NCI-H2029 (cell line): ENCODE measurements at regions not wholly inside any gene's neighbourhood (a gene's known extent, or its start where the extent isn't known, plus 50 kb on each side); places are given as distances from the start of the nearest gene placed in this dataset.

Source experiments
- DNase-seq: peaks from one replicate; lab custom pipeline; 2025; lab: John Stamatoyannopoulos, UW

DNA sequence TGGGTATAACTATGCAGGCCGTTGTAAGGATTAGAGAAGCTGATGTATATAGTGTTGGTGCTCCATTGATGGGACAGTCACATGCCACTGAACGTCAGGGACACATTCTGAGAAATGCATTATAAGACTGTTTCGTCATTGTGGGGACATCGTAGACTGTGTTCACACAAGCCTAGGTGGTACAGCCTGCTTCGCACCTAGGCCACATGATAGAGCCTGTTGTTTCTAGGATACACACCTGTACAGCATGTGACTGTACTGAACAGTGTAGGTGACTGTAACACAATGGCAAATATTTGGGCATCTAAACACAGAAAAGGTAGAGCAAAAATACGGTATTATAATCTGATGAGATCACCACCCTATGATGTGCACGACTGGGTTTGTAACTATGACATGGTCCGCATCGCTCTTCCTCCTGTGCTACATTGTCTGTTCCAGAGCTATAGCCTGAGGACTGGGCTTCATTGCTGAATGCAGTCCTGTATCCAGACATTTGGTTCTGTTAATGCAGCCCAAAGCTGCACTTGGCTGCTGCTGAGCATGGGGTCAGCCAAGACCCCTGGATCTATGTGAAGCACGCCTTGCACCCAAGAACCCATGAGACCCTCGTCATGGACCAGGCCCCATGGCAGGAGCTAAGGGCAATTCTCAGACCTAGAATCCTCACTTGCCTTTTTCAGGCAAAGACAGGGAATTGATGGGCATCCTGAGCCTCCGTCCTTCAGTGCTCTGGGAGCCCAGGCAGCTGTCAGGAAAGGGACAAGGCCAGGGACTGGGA is 51.1 kb upstream of the THY1 start:
- no peak for DNase-seq

- DNase-seq, result no peak
Observed at GRCh38 chr11:119473226-119473625, 50.3 kb upstream of the THY1 start.

- DNase-seq, result no peak
Observed at GRCh38 chr11:119472856-119473222, 49.9 kb upstream of the THY1 start.
